Erythroblast (primary cell): ENCODE measurements at regions not wholly inside any gene's neighbourhood (a gene's known extent, or its start where the extent isn't known, plus 50 kb on each side); places are given as distances from the start of the nearest gene placed in this dataset.
A peak's percentile ranks its signal among the peaks of the same experiment; 100 is the strongest.

Source experiments
- DNase-seq, 2 experiments: peaks; one replicate each; lab custom pipeline; 2025; lab: John Stamatoyannopoulos, UW
- GATA1 ChIP-seq: IDR thresholded peaks from 2 replicates; pipeline ENCODE4 v1.6.1; 2011; ENCODE audit warnings: low read depth, mild to moderate bottlenecking, control low read depth, low read length, moderate library complexity
- POLR2A ChIP-seq: IDR thresholded peaks from 2 replicates; pipeline ENCODE4 v1.6.1; 2011; ENCODE audit warnings: mild to moderate bottlenecking, low read length

- TF ChIP-seq GATA1 = no peak
- no peak for TF ChIP-seq POLR2A
Measured at GRCh38 chr7:111676167-111676566, 113.9 kb upstream of the IMMP2L start.

GRCh38 chr7:111672901-111673300 is 110.6 kb upstream of the IMMP2L start:
- DNase-seq = no peak
- TF ChIP-seq POLR2A = no peak

More at GRCh38 chr7:111676167-111676566, 113.9 kb upstream of the IMMP2L start:
- no peak for DNase-seq

- DNase-seq = no peak
- TF ChIP-seq POLR2A = no peak
- TF ChIP-seq GATA1 = no peak
Measured at GRCh38 chr7:111671927-111672326, 109.6 kb upstream of the IMMP2L start.

- no peak for TF ChIP-seq GATA1
- no peak for TF ChIP-seq POLR2A
- no peak for DNase-seq
Measured at GRCh38 chr7:111668711-111669110, 106.4 kb upstream of the IMMP2L start.

GRCh38 chr7:111667488-111667887 is 105.2 kb upstream of the IMMP2L start:
- no peak for TF ChIP-seq POLR2A

GRCh38 chr7:111666260-111666659 is 104.0 kb upstream of the IMMP2L start:
- no peak for TF ChIP-seq GATA1
- TF ChIP-seq POLR2A = no peak
- DNase-seq = no peak

More at GRCh38 chr7:111667488-111667887, 105.2 kb upstream of the IMMP2L start:
- DNase-seq = no peak

- TF ChIP-seq GATA1 (no peak), POLR2A (no peak)
- DNase-seq = no peak
Measured at GRCh38 chr7:111663771-111664170, 101.5 kb upstream of the IMMP2L start.

GRCh38 chr7:111662386-111662785 is 100.1 kb upstream of the IMMP2L start:
- DNase-seq = no peak
- TF ChIP-seq POLR2A (no peak), GATA1 (no peak)

GRCh38 chr7:111660478-111660877 is 98.2 kb upstream of the IMMP2L start:
- no peak for TF ChIP-seq POLR2A
- no peak for TF ChIP-seq GATA1

GRCh38 chr7:111658546-111658945 is 96.3 kb upstream of the IMMP2L start:
- DNase-seq = no peak
- TF ChIP-seq POLR2A (no peak), GATA1 (no peak)

More at GRCh38 chr7:111660478-111660877, 98.2 kb upstream of the IMMP2L start:
- DNase-seq = no peak

GRCh38 chr7:111657018-111657417 is 94.7 kb upstream of the IMMP2L start:
- DNase-seq = no peak
- TF ChIP-seq GATA1 = no peak
- TF ChIP-seq POLR2A = no peak

GRCh38 chr7:111654343-111654742 is 92.1 kb upstream of the IMMP2L start:
- DNase-seq = no peak
- TF ChIP-seq POLR2A = no peak
- TF ChIP-seq GATA1 = no peak

GRCh38 chr7:111653846-111654245 is 91.6 kb upstream of the IMMP2L start:
- DNase-seq = no peak
- TF ChIP-seq POLR2A = no peak
- no peak for TF ChIP-seq GATA1

GRCh38 chr7:111650456-111650999 is 88.2 kb upstream of the IMMP2L start:
- no peak for TF ChIP-seq POLR2A
- TF ChIP-seq GATA1 = no peak
- no peak for DNase-seq

GRCh38 chr7:111647881-111648280 is 85.6 kb upstream of the IMMP2L start:
- no peak for DNase-seq
- TF ChIP-seq POLR2A (no peak), GATA1 (no peak)

GRCh38 chr7:111644595-111644994 is 82.3 kb upstream of the IMMP2L start:
- peak in 1 of 2 experiments; percentile 3 for DNase-seq
